Caco-2 (cell line): ENCODE measurements at regions not wholly inside any gene's neighbourhood (a gene's known extent, or its start where the extent isn't known, plus 50 kb on each side); places are given as distances from the start of the nearest gene placed in this dataset.
"Not testable (repeated sequence)": the region's sequence is repeated elsewhere in the genome, so short reads cannot be mapped to it uniquely, and the experiment has no call there.

Experiments
- BruUV-seq: library from RNA; stranded (reverse); fragments of 400-500 nt; replicated peaks from 2 replicates; lab custom pipeline; 2021; lab: Mats Ljungman, UMichigan
- CTCF ChIA-PET: fragments of 300-600 bp; sonication (Branson Sonifier 250); formaldehyde crosslinking; loops from one replicate; lab custom pipeline; 2022; ENCODE audit warnings: antibody characterized with exemption; lab: Charles Lee
- POLR2A ChIA-PET: fragments of 300-600 bp; sonication (Branson Sonifier 250); formaldehyde crosslinking; loops from one replicate; lab custom pipeline; 2022; ENCODE audit warnings: antibody characterized with exemption; lab: Charles Lee
- DNase-seq, 2 experiments: peaks; one replicate each; pipeline versions ENCODE4 v3.0.0 to v3.0.0-alpha.2; 2020 to 2022
- H3K27me3 ChIP-seq: replicated peaks from 2 replicates; pipeline ENCODE4 v1.6.0; 2011; ENCODE audit warnings: low read length; ENCODE audit not compliant: control insufficient read depth, insufficient read depth
- H3K36me3 ChIP-seq: 2 replicates; pipeline ENCODE4 v1.5.1; 2011; ENCODE audit warnings: low read length; ENCODE audit not compliant: control insufficient read depth, insufficient read depth
- H3K4me1 ChIP-seq: fragments of 250-450 bp; sonication (Bioruptor Pico); 2 replicates; pipeline ENCODE4 v1.5.1; 2020; ENCODE audit warnings: mild to moderate bottlenecking
- H3K4me3 ChIP-seq: 2 replicates; pipeline ENCODE4 v1.5.1; 2011; ENCODE audit warnings: low read depth, mild to moderate bottlenecking, control low read depth, low read length
- H3K9me3 ChIP-seq: fragments of 250-450 bp; sonication (Bioruptor Pico); 2 replicates; pipeline ENCODE4 v1.5.1; 2020; ENCODE audit warnings: mild to moderate bottlenecking, moderate library complexity
- H3K27ac Mint-ChIP-seq: one replicate; pipeline ENCODE4 v1.8.0; 2022; ENCODE audit warnings: mixed read lengths; ENCODE audit not compliant: unreplicated experiment
- H3K27me3 Mint-ChIP-seq: one replicate; pipeline ENCODE4 v1.8.0; 2022; ENCODE audit warnings: mixed read lengths; ENCODE audit not compliant: insufficient read depth, unreplicated experiment
- H3K36me3 Mint-ChIP-seq: one replicate; pipeline ENCODE4 v1.8.0; 2022; ENCODE audit warnings: mild to moderate bottlenecking, mixed read lengths; ENCODE audit not compliant: insufficient read depth, unreplicated experiment
- H3K4me1 Mint-ChIP-seq: one replicate; pipeline ENCODE4 v1.8.0; 2022; ENCODE audit warnings: low read depth, mixed read lengths; ENCODE audit not compliant: unreplicated experiment
- H3K4me3 Mint-ChIP-seq: one replicate; pipeline ENCODE4 v1.8.0; 2022; ENCODE audit warnings: mild to moderate bottlenecking, moderate library complexity, mixed read lengths; ENCODE audit not compliant: unreplicated experiment
- H3K9me3 Mint-ChIP-seq: one replicate; pipeline ENCODE4 v1.8.0; 2022; ENCODE audit warnings: mixed read lengths; ENCODE audit not compliant: unreplicated experiment
- intact Hi-C: fragments of 100-400 bp; cut with micrococcal nuclease; formaldehyde crosslinking; loops from one replicate; pipeline ENCODE4 v1.10.0; 2022; ENCODE audit not compliant: unreplicated experiment
- TF ChIP-seq, protein P1 (sequence below), 2 experiments: fragments of 200-600 bp in 1 of 2; IDR thresholded peaks; 1 replicate in 1 of 2; 2 replicates in 1 of 2; pipeline versions ENCODE4 v1.5.1 to v1.8.0; 2011 to 2022; ENCODE audit warnings: antibody characterized with exemption in 1 of 2, control low read depth in 1 of 2, inconsistent platforms in 1 of 2, low read depth in 1 of 2, low read length in 1 of 2, mild to moderate bottlenecking in 1 of 2, moderate library complexity in 1 of 2; ENCODE audit not compliant: insufficient read depth in 1 of 2, severe bottlenecking in 1 of 2, unreplicated experiment in 1 of 2

DNA sequence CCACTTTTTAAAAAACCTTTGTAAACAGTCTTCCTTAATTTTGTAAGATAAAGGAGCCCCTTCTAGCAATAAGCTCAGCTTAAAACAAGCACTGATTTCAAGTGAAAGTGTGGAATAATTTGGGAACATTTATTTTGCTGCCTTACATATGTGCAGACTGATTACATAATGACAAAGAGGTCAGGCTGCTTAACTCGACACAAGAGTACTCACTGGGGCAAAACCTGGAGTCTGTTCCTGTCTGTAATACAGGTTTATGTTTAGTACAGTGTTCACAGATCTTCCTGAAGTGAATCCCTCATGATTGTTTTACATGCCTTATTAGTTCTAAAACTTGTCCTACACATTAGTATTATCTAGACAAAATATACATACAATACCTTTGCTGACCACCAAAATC is 609.8 kb downstream of the LMO7 start:
- ChIA-PET CTCF (no interaction called here), POLR2A (no interaction called here)
- Mint-ChIP-seq H3K4me1 (no peaks in the 10 kb centered on the region), H3K27ac (no peak overlapping the region), H3K27me3 (no peaks in the 10 kb centered on the region), H3K4me3 (no peak overlapping the region), H3K36me3 (no peaks in the 10 kb centered on the region), H3K9me3 (peaks cover 21% of the 10 kb centered on the region)
- Histone ChIP-seq H3K36me3 (no peaks in the 10 kb centered on the region), H3K9me3 (no peaks in the 10 kb centered on the region; the same call in 1 of the 2 replicates), H3K4me1 (no peaks in the 10 kb centered on the region), H3K4me3 (no peak overlapping the region), H3K27me3 (no peaks in the 10 kb centered on the region)
- no TSS peak for BruUV-seq
- TF ChIP-seq, protein P1, sequence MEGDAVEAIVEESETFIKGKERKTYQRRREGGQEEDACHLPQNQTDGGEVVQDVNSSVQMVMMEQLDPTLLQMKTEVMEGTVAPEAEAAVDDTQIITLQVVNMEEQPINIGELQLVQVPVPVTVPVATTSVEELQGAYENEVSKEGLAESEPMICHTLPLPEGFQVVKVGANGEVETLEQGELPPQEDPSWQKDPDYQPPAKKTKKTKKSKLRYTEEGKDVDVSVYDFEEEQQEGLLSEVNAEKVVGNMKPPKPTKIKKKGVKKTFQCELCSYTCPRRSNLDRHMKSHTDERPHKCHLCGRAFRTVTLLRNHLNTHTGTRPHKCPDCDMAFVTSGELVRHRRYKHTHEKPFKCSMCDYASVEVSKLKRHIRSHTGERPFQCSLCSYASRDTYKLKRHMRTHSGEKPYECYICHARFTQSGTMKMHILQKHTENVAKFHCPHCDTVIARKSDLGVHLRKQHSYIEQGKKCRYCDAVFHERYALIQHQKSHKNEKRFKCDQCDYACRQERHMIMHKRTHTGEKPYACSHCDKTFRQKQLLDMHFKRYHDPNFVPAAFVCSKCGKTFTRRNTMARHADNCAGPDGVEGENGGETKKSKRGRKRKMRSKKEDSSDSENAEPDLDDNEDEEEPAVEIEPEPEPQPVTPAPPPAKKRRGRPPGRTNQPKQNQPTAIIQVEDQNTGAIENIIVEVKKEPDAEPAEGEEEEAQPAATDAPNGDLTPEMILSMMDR (IDR thresholded peaks at IDR 0.05; ENCODE audit: insufficient read depth in 1 of 2, low read depth in 1 of 2, low read length in 1 of 2, severe bottlenecking in 1 of 2, unreplicated experiment in 1 of 2): no peak
- no peak for DNase-seq
- intact Hi-C loops: no loop called here

DNA sequence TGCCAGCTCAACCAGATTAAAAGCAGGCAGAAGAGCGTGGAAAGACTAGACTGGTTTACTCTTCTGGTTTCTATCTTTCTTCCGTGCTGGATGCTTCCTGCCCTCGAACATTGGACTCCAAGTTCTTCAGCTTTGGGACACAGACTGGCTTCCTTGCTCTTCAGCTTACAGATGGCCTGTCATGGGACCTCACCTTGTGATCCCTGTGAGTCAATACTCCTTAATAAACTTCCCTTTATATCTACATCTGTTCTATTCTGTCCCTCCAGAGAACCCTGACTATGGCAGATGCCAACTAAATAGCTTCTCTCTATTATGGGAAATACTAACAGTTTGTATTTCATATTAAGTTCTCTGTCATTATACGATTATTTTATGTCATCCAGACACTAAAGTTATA is 609.1 kb downstream of the LMO7 start:
- H3K36me3 Mint-ChIP-seq: no peaks in the 10 kb centered on the region
- POLR2A ChIA-PET: no interaction called here
- BruUV-seq: no TSS peak
- no peak overlapping the region for H3K27ac Mint-ChIP-seq
- Histone ChIP-seq H3K4me1 (no peaks in the 10 kb centered on the region), H3K9me3 (no peaks in the 10 kb centered on the region; the same call in 1 of the 2 replicates), H3K36me3 (no peaks in the 10 kb centered on the region), H3K4me3 (no peak overlapping the region), H3K27me3 (no peaks in the 10 kb centered on the region)
- H3K9me3 Mint-ChIP-seq: peaks cover 19% of the 10 kb centered on the region
- CTCF ChIA-PET: no interaction called here
- intact Hi-C loops: no loop called here
- H3K4me3 Mint-ChIP-seq: no peak overlapping the region
- H3K27me3 Mint-ChIP-seq: no peaks in the 10 kb centered on the region
- TF ChIP-seq, protein P1 (IDR thresholded peaks at IDR 0.05; ENCODE audit: insufficient read depth in 1 of 2, low read depth in 1 of 2, low read length in 1 of 2, severe bottlenecking in 1 of 2, unreplicated experiment in 1 of 2): no peak
- no peak for DNase-seq
- no peaks in the 10 kb centered on the region for H3K4me1 Mint-ChIP-seq

DNA sequence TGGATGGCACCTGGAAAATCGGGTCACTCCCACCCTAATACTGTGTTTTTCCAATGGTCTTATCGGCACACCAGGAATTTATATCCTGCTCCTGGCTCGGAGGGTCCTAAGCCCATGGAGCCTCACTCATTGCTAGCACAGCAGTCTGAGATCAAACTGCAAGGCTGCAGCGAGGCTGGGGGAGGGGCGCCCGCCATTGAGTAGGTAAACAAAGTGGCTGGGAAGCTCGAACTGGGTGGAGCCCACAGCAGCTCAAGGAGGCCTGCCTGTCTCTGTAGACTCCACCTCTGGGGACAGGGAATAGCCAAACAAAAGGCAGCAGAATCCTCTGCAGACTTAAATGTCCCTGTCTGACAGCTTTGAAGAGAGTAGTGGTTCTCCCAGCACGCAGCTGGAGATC is 607.0 kb downstream of the LMO7 start:
- intact Hi-C loops: not testable (repeated sequence)

More for the DNA sequence above, 607.0 kb downstream of the LMO7 start:
- H3K36me3 Mint-ChIP-seq, H3K9me3 ChIP-seq, BruUV-seq, H3K4me1 Mint-ChIP-seq, H3K36me3 ChIP-seq, H3K27me3 ChIP-seq, CTCF ChIA-PET, POLR2A ChIA-PET, H3K27ac Mint-ChIP-seq, H3K27me3 Mint-ChIP-seq, DNase-seq, H3K4me3 ChIP-seq, H3K9me3 Mint-ChIP-seq, H3K4me3 Mint-ChIP-seq, H3K4me1 ChIP-seq: not testable (repeated sequence)
